GM23248 (cell line): ENCODE measurements at regions not wholly inside any gene's neighbourhood (a gene's known extent, or its start where the extent isn't known, plus 50 kb on each side); places are given as distances from the start of the nearest gene placed in this dataset.

Experiments
- DNase-seq: peaks from one replicate; pipeline ENCODE4 v3.0.0-alpha.2; 2015
- H2AFZ ChIP-seq: fragments of 200-600 bp; sonication (generic); 2 replicates; pipeline ENCODE4 v1.6.1; 2016; ENCODE audit warnings: antibody characterized with exemption
- H3F3A ChIP-seq: fragments of 200-600 bp; sonication (generic); 2 replicates; pipeline ENCODE4 v1.6.1; 2016; ENCODE audit warnings: mild to moderate bottlenecking, antibody characterized with exemption, mixed run types; ENCODE audit not compliant: insufficient read depth
- H3K27ac ChIP-seq: fragments of 200-600 bp; sonication (generic); 2 replicates; pipeline ENCODE4 v1.5.1; 2016; ENCODE audit warnings: mild to moderate bottlenecking
- H3K27me3 ChIP-seq: fragments of 200-600 bp; sonication (generic); replicated peaks from 2 replicates; pipeline ENCODE4 v1.6.1; 2016; ENCODE audit warnings: mild to moderate bottlenecking; ENCODE audit not compliant: insufficient read depth
- H3K36me3 ChIP-seq: fragments of 200-600 bp; sonication (generic); 2 replicates; pipeline ENCODE4 v1.6.1; 2016; ENCODE audit warnings: low read depth, mild to moderate bottlenecking
- H3K4me1 ChIP-seq: fragments of 200-600 bp; sonication (generic); 2 replicates; pipeline ENCODE4 v1.6.1; 2016; ENCODE audit warnings: mild to moderate bottlenecking; ENCODE audit not compliant: insufficient read depth
- H3K4me2 ChIP-seq: fragments of 200-600 bp; sonication (generic); one replicate; pipeline ENCODE4 v1.6.1; 2016; ENCODE audit warnings: mild to moderate bottlenecking; ENCODE audit not compliant: unreplicated experiment
- H3K4me3 ChIP-seq: fragments of 200-600 bp; sonication (generic); 2 replicates; pipeline ENCODE4 v1.5.1; 2016; ENCODE audit warnings: mild to moderate bottlenecking
- H3K79me2 ChIP-seq: fragments of 200-600 bp; sonication (generic); 2 replicates; pipeline ENCODE4 v1.6.1; 2016; ENCODE audit warnings: mild to moderate bottlenecking; ENCODE audit not compliant: insufficient read depth
- H3K9ac ChIP-seq: fragments of 200-600 bp; sonication (generic); 2 replicates; pipeline ENCODE4 v1.6.1; 2016; ENCODE audit warnings: mild to moderate bottlenecking
- H3K9me2 ChIP-seq: fragments of 200-600 bp; sonication (generic); 2 replicates; pipeline ENCODE4 v1.6.1; 2016; ENCODE audit warnings: mixed run types, mild to moderate bottlenecking, moderate library complexity; ENCODE audit not compliant: insufficient read depth
- H3K9me3 ChIP-seq: fragments of 200-600 bp; sonication (generic); one replicate; pipeline ENCODE4 v1.6.1; 2017; ENCODE audit warnings: low read depth
- H4K20me1 ChIP-seq: fragments of 200-600 bp; sonication (generic); 2 replicates; pipeline ENCODE4 v1.6.0; 2016; ENCODE audit not compliant: insufficient read depth
- EZH2 ChIP-seq: fragments of 200-600 bp; sonication (generic); IDR thresholded peaks from 2 replicates; pipeline ENCODE4 v1.6.1; 2018; ENCODE audit warnings: antibody characterized with exemption, mild to moderate bottlenecking; ENCODE audit not compliant: insufficient read depth, poor library complexity, severe bottlenecking
- EZH2phosphoT487 ChIP-seq: fragments of 200-600 bp; sonication (generic); IDR thresholded peaks from 2 replicates; pipeline ENCODE4 v1.6.1; 2018; ENCODE audit warnings: antibody characterized with exemption, moderate library complexity, mild to moderate bottlenecking, low read depth; ENCODE audit not compliant: insufficient read depth
- WGBS, 2 experiments: methylation state at CpG; one replicate each; pipeline ENCODE4 v1.1.6; 2015 to 2017; ENCODE audit warnings: low lambda C conversion rate in 2 of 2, low coverage in 1 of 2; ENCODE audit errors: missing lambda C conversion rate in 2 of 2; 5-methylcytosine and 5-hydroxymethylcytosine counted together
- in situ Hi-C: fragments of 300-500 bp; cut with MboI; formaldehyde crosslinking; loops from 2 replicates; pipeline ENCODE4 v1.15.0; 2020

- H3K9ac ChIP-seq = no peak overlapping the region
- no peak for DNase-seq
- no peak for TF ChIP-seq EZH2
- no peak for TF ChIP-seq EZH2phosphoT487
- H3K27ac ChIP-seq = no peak overlapping the region
- no peaks in the 10 kb centered on the region for H3K9me2 ChIP-seq
- no peaks in the 10 kb centered on the region for H3K79me2 ChIP-seq
- WGBS, 2 experiments = 0% methylated on average over 1 of the region's 1 CpG
- in situ Hi-C loops = no loop called here
- H3F3A ChIP-seq = no peaks in the 10 kb centered on the region
- no peak overlapping the region for H3K4me3 ChIP-seq
- H3K27me3 ChIP-seq = no peaks in the 10 kb centered on the region
- H3K4me2 ChIP-seq = no peak overlapping the region
- no peaks in the 10 kb centered on the region for H4K20me1 ChIP-seq
- H3K4me1 ChIP-seq = no peaks in the 10 kb centered on the region
- no peak overlapping the region for H2AFZ ChIP-seq
- no peaks in the 10 kb centered on the region for H3K36me3 ChIP-seq
- no peaks in the 10 kb centered on the region for H3K9me3 ChIP-seq
Measured at GRCh38 chr4:114527170-114527569, 71.4 kb upstream of the UGT8 start.

GRCh38 chr4:114527637-114528036 lies 71.0 kb upstream of the UGT8 start:
- H3F3A ChIP-seq = no peaks in the 10 kb centered on the region
- H3K4me3 ChIP-seq = no peak overlapping the region
- no peaks in the 10 kb centered on the region for H3K27me3 ChIP-seq
- 0 to 2% methylated on average over 2 of the region's 2 CpGs for WGBS, 2 experiments
- in situ Hi-C loops = no loop called here
- no peaks in the 10 kb centered on the region for H3K9me3 ChIP-seq
- no peaks in the 10 kb centered on the region for H3K4me1 ChIP-seq
- no peak overlapping the region for H3K4me2 ChIP-seq
- no peak overlapping the region for H2AFZ ChIP-seq
- H4K20me1 ChIP-seq = no peaks in the 10 kb centered on the region
- no peaks in the 10 kb centered on the region for H3K9me2 ChIP-seq
- H3K36me3 ChIP-seq = no peaks in the 10 kb centered on the region
- no peak overlapping the region for H3K27ac ChIP-seq
- DNase-seq = no peak
- H3K9ac ChIP-seq = no peak overlapping the region
- no peaks in the 10 kb centered on the region for H3K79me2 ChIP-seq
- no peak for TF ChIP-seq EZH2phosphoT487
- TF ChIP-seq EZH2 = no peak

GRCh38 chr4:114535725-114536124 lies 62.9 kb upstream of the UGT8 start:
- no peaks in the 10 kb centered on the region for H3K36me3 ChIP-seq
- no peak overlapping the region for H2AFZ ChIP-seq
- no peaks in the 10 kb centered on the region for H3F3A ChIP-seq
- H3K9me3 ChIP-seq = no peaks in the 10 kb centered on the region
- in situ Hi-C loops = no loop called here
- H3K9me2 ChIP-seq = no peaks in the 10 kb centered on the region
- no peaks in the 10 kb centered on the region for H3K27me3 ChIP-seq
- DNase-seq = no peak
- no peak overlapping the region for H3K4me2 ChIP-seq
- H3K4me3 ChIP-seq = no peak overlapping the region
- H3K4me1 ChIP-seq = no peaks in the 10 kb centered on the region
- no peaks in the 10 kb centered on the region for H3K79me2 ChIP-seq
- WGBS, 2 experiments = 9 to 23% methylated on average over 1 of the region's 1 CpG
- H3K9ac ChIP-seq = no peak overlapping the region
- H4K20me1 ChIP-seq = no peaks in the 10 kb centered on the region
- no peak for TF ChIP-seq EZH2phosphoT487
- TF ChIP-seq EZH2 = no peak
- no peak overlapping the region for H3K27ac ChIP-seq

- Histone ChIP-seq H3K9me3 (no peaks in the 10 kb centered on the region), H3K9me2 (no peaks in the 10 kb centered on the region), H3K36me3 (no peaks in the 10 kb centered on the region), H3K4me1 (no peaks in the 10 kb centered on the region), H3K27ac (no peak overlapping the region), H3F3A (no peaks in the 10 kb centered on the region), H3K27me3 (no peaks in the 10 kb centered on the region), H2AFZ (no peak overlapping the region), H4K20me1 (no peaks in the 10 kb centered on the region), H3K4me2 (no peak overlapping the region), H3K9ac (no peak overlapping the region), H3K4me3 (no peak overlapping the region), H3K79me2 (no peaks in the 10 kb centered on the region)
- WGBS, 2 experiments = 69 to 78% methylated on average over 3 of the region's 3 CpGs
- in situ Hi-C loops = no loop called here
- no peak for DNase-seq
- no peak for TF ChIP-seq EZH2
- no peak for TF ChIP-seq EZH2phosphoT487
Measured at GRCh38 chr4:114537352-114537751, 61.3 kb upstream of the UGT8 start.

GRCh38 chr4:114538012-114538617 lies 60.5 kb upstream of the UGT8 start:
- Histone ChIP-seq H3K9ac (no peak overlapping the region), H3K9me2 (no peaks in the 10 kb centered on the region), H2AFZ (no peak overlapping the region), H3K4me3 (no peak overlapping the region), H3K27me3 (no peaks in the 10 kb centered on the region), H3K27ac (no peak overlapping the region), H3K4me2 (no peak overlapping the region), H3K4me1 (no peaks in the 10 kb centered on the region), H4K20me1 (no peaks in the 10 kb centered on the region), H3K79me2 (no peaks in the 10 kb centered on the region), H3K36me3 (no peaks in the 10 kb centered on the region), H3F3A (no peaks in the 10 kb centered on the region), H3K9me3 (no peaks in the 10 kb centered on the region)
- in situ Hi-C loops = no loop called here
- TF ChIP-seq EZH2 = no peak
- WGBS, 2 experiments = 37 to 40% methylated on average over 5 of the region's 5 CpGs
- DNase-seq = no peak
